GM21529 (cell line): ENCODE measurements at regions not wholly inside any gene's neighbourhood (a gene's known extent, or its start where the extent isn't known, plus 50 kb on each side); places are given as distances from the start of the nearest gene placed in this dataset.
"Not testable (repeated sequence)": the region's sequence is repeated elsewhere in the genome, so short reads cannot be mapped to it uniquely, and the experiment has no call there.

Experiments used
- ATAC-seq: cut with Tn5 transposase; IDR thresholded peaks from one replicate; pipeline ENCODE4 v1.9.1; 2021; ENCODE audit not compliant: unreplicated experiment

- ATAC-seq, result no peak
Measured at GRCh38 chr5:53733853-53734252, 173.4 kb downstream of the NDUFS4 start.

GRCh38 chr5:53738105-53738504 is 177.7 kb downstream of the NDUFS4 start:
- ATAC-seq, result no peak

GRCh38 chr5:53739111-53739510 is 178.7 kb downstream of the NDUFS4 start:
- ATAC-seq, result no peak

GRCh38 chr5:53749621-53750020 is 189.2 kb downstream of the NDUFS4 start:
- no peak for ATAC-seq

- ATAC-seq, result not testable (repeated sequence)
Measured at GRCh38 chr5:53752282-53752681, 191.8 kb downstream of the NDUFS4 start.

GRCh38 chr5:53766673-53767072 is 206.2 kb downstream of the NDUFS4 start:
- ATAC-seq, result no peak

- ATAC-seq, result peak; percentile 74
Measured at GRCh38 chr5:53777864-53778618, 217.6 kb downstream of the NDUFS4 start.

- ATAC-seq, result peak; percentile 55
Measured at GRCh38 chr5:53779541-53779981, 219.1 kb downstream of the NDUFS4 start.

GRCh38 chr5:53782620-53783019 is 222.2 kb downstream of the NDUFS4 start:
- ATAC-seq, result no peak

- ATAC-seq, result no peak
Measured at GRCh38 chr5:53783624-53784228, 223.3 kb downstream of the NDUFS4 start.

- no peak for ATAC-seq
Measured at GRCh38 chr5:53784596-53784995, 224.2 kb downstream of the NDUFS4 start.

GRCh38 chr5:53785924-53786323 is 225.5 kb downstream of the NDUFS4 start:
- no peak for ATAC-seq

- no peak for ATAC-seq
Measured at GRCh38 chr5:53790026-53790425, 229.6 kb downstream of the NDUFS4 start.

- ATAC-seq, result no peak
Measured at GRCh38 chr5:53792338-53792737, 231.9 kb downstream of the NDUFS4 start.

GRCh38 chr5:53799644-53800043 is 239.2 kb downstream of the NDUFS4 start:
- ATAC-seq, result not testable (repeated sequence)

GRCh38 chr5:53808392-53808791 is 248.0 kb downstream of the NDUFS4 start:
- not testable (repeated sequence) for ATAC-seq

GRCh38 chr5:53814819-53815218 is 254.4 kb downstream of the NDUFS4 start:
- no peak for ATAC-seq

GRCh38 chr5:53815471-53815870 is 255.0 kb downstream of the NDUFS4 start:
- ATAC-seq, result no peak

- no peak for ATAC-seq
Measured at GRCh38 chr5:53817183-53817582, 256.7 kb downstream of the NDUFS4 start.

GRCh38 chr5:53819482-53819881 is 259.0 kb downstream of the NDUFS4 start:
- no peak for ATAC-seq

- ATAC-seq, result peak; percentile 67
Measured at GRCh38 chr5:53820119-53820801, 259.8 kb downstream of the NDUFS4 start.

- peak; percentile 94 for ATAC-seq
Measured at GRCh38 chr5:53820802-53821171, 260.3 kb downstream of the NDUFS4 start.
